ENCODE measurements at regions not wholly inside any gene's neighbourhood (a gene's known extent, or its start where the extent isn't known, plus 50 kb on each side); places are given as distances from the start of the nearest gene placed in this dataset.

- Histone ChIP-seq H3K4me1 (ENCODE audit: control insufficient read depth in 5 of 5, insufficient read depth in 5 of 5, low read length in 5 of 5) (no peaks in the 10 kb centered on the region), H3K9me3 (ENCODE audit: control insufficient read depth in 4 of 4, insufficient read depth in 3 of 4, low read length in 3 of 4) (peaks cover 0 to 4% (median 0%) of the 10 kb centered on the region in 4 donors), H3K36me3 (ENCODE audit: control insufficient read depth in 4 of 4, insufficient read depth in 4 of 4, low read length in 4 of 4) (no peaks in the 10 kb centered on the region), H3K4me3 (no peak overlapping the region), H3K27ac (ENCODE audit: low read depth in 1 of 2, low read length in 1 of 2) (no peak overlapping the region), H3K27me3 (ENCODE audit: control insufficient read depth in 3 of 3, insufficient read depth in 3 of 3, low read length in 2 of 3) (no peaks in the 10 kb centered on the region), H3K9ac (ENCODE audit: insufficient read depth in 1 of 2, low read length in 2 of 2) (no peak overlapping the region)
- ATAC-seq (ENCODE audit: insufficient read depth, low FRiP score) (no peak), DNase-seq (no peak)
- no peak for TF ChIP-seq CTCF (IDR thresholded peaks at IDR 0.05; ENCODE audit: control extremely low read depth, extremely low read depth)
- WGBS, 2 donors, result 74% methylated on average over 8 of the region's 8 CpGs
Observed at GRCh38 chr10:130905921-130906320, 405.6 kb downstream of the TCERG1L start.

GRCh38 chr10:130910848-130911247 lies 400.7 kb downstream of the TCERG1L start:
- Histone ChIP-seq H3K9ac (ENCODE audit: insufficient read depth in 1 of 2, low read length in 2 of 2) (no peak overlapping the region), H3K27ac (ENCODE audit: low read depth in 1 of 2, low read length in 1 of 2) (no peak overlapping the region), H3K4me1 (ENCODE audit: control insufficient read depth in 5 of 5, insufficient read depth in 5 of 5, low read length in 5 of 5) (no peaks in the 10 kb centered on the region), H3K36me3 (ENCODE audit: control insufficient read depth in 4 of 4, insufficient read depth in 4 of 4, low read length in 4 of 4) (no peaks in the 10 kb centered on the region), H3K9me3 (ENCODE audit: control insufficient read depth in 4 of 4, insufficient read depth in 3 of 4, low read length in 3 of 4) (peaks cover 0 to 12% (median 0%) of the 10 kb centered on the region in 4 donors), H3K27me3 (ENCODE audit: control insufficient read depth in 3 of 3, insufficient read depth in 3 of 3, low read length in 2 of 3) (peaks cover 0 to 7% (median 0%) of the 10 kb centered on the region in 3 donors), H3K4me3 (no peak overlapping the region)
- DNase-seq (no peak), ATAC-seq (ENCODE audit: insufficient read depth, low FRiP score) (no peak)
- no peak for TF ChIP-seq CTCF (IDR thresholded peaks at IDR 0.05; ENCODE audit: control extremely low read depth, extremely low read depth)
- WGBS, 2 donors, result 83 to 86% methylated on average over 2 of the region's 2 CpGs

- H3K4me1 ChIP-seq (ENCODE audit: control insufficient read depth in 5 of 5, insufficient read depth in 5 of 5, low read length in 5 of 5), result no peaks in the 10 kb centered on the region
- peaks cover 0 to 16% (median 2%) of the 10 kb centered on the region in 4 donors for H3K9me3 ChIP-seq (ENCODE audit: control insufficient read depth in 4 of 4, insufficient read depth in 3 of 4, low read length in 3 of 4)
- ATAC-seq (ENCODE audit: insufficient read depth, low FRiP score) (no peak), DNase-seq (no peak)
- TF ChIP-seq CTCF (IDR thresholded peaks at IDR 0.05; ENCODE audit: control extremely low read depth, extremely low read depth), result no peak
- no peak overlapping the region for H3K27ac ChIP-seq (ENCODE audit: low read depth in 1 of 2, low read length in 1 of 2)
- H3K36me3 ChIP-seq (ENCODE audit: control insufficient read depth in 4 of 4, insufficient read depth in 4 of 4, low read length in 4 of 4), result no peaks in the 10 kb centered on the region
- peaks cover 0 to 7% (median 0%) of the 10 kb centered on the region in 3 donors for H3K27me3 ChIP-seq (ENCODE audit: control insufficient read depth in 3 of 3, insufficient read depth in 3 of 3, low read length in 2 of 3)
- no peak overlapping the region for H3K4me3 ChIP-seq
- no peak overlapping the region for H3K9ac ChIP-seq (ENCODE audit: insufficient read depth in 1 of 2, low read length in 2 of 2)
- 90 to 96% methylated on average over 4 of the region's 4 CpGs for WGBS, 2 donors
Observed at GRCh38 chr10:130913844-130914243, 397.7 kb downstream of the TCERG1L start.

GRCh38 chr10:130914367-130914766 lies 397.2 kb downstream of the TCERG1L start:
- DNase-seq, result no peak
- Histone ChIP-seq H3K9ac (ENCODE audit: insufficient read depth in 1 of 2, low read length in 2 of 2) (no peak overlapping the region), H3K36me3 (ENCODE audit: control insufficient read depth in 4 of 4, insufficient read depth in 4 of 4, low read length in 4 of 4) (no peaks in the 10 kb centered on the region), H3K27me3 (ENCODE audit: control insufficient read depth in 3 of 3, insufficient read depth in 3 of 3, low read length in 2 of 3) (peaks cover 0 to 7% (median 0%) of the 10 kb centered on the region in 3 donors), H3K4me1 (ENCODE audit: control insufficient read depth in 5 of 5, insufficient read depth in 5 of 5, low read length in 5 of 5) (no peaks in the 10 kb centered on the region), H3K27ac (ENCODE audit: low read depth in 1 of 2, low read length in 1 of 2) (no peak overlapping the region), H3K9me3 (ENCODE audit: control insufficient read depth in 4 of 4, insufficient read depth in 3 of 4, low read length in 3 of 4) (peaks cover 0 to 16% (median 2%) of the 10 kb centered on the region in 4 donors), H3K4me3 (no peak overlapping the region)
- ATAC-seq (ENCODE audit: insufficient read depth, low FRiP score), result no peak
- 83 to 86% methylated on average over 4 of the region's 4 CpGs for WGBS, 2 donors
- TF ChIP-seq CTCF (IDR thresholded peaks at IDR 0.05; ENCODE audit: control extremely low read depth, extremely low read depth), result no peak
